RWPE2 (cell line): ENCODE measurements at regions not wholly inside any gene's neighbourhood (a gene's known extent, or its start where the extent isn't known, plus 50 kb on each side); places are given as distances from the start of the nearest gene placed in this dataset.
"Not testable (repeated sequence)": the region's sequence is repeated elsewhere in the genome, so short reads cannot be mapped to it uniquely, and the experiment has no call there.

ENCODE experiments used
- ATAC-seq: fragments of 200-7000 bp; cut with Tn5 transposase; 3 replicates; pipeline ENCODE4 v1.9.1; 2021; ENCODE audit warnings: low read depth
- DNase-seq: peaks from one replicate; pipeline ENCODE4 v3.0.0-alpha.2; 2020; ENCODE audit warnings: low spot score
- H3K27ac ChIP-seq: fragments of 450-650 bp; 2 replicates; pipeline ENCODE4 v1.5.1; 2017; ENCODE audit warnings: mild to moderate bottlenecking; ENCODE audit not compliant: poor library complexity, severe bottlenecking
- H3K27me3 ChIP-seq: fragments of 250-450 bp; sonication (Bioruptor Pico); 2 replicates; pipeline ENCODE4 v1.5.1; 2021; ENCODE audit warnings: mild to moderate bottlenecking, moderate library complexity; ENCODE audit not compliant: insufficient read depth, poor library complexity, severe bottlenecking
- H3K36me3 ChIP-seq: fragments of 250-450 bp; sonication (Bioruptor Pico); 2 replicates; pipeline ENCODE4 v1.5.1; 2020; ENCODE audit warnings: low read depth, mild to moderate bottlenecking, moderate library complexity
- H3K4me1 ChIP-seq: fragments of 250-450 bp; sonication (Bioruptor Pico); 2 replicates; pipeline ENCODE4 v1.5.1; 2021; ENCODE audit warnings: mild to moderate bottlenecking, moderate library complexity; ENCODE audit not compliant: insufficient read depth, poor library complexity, severe bottlenecking
- H3K4me3 ChIP-seq: fragments of 250-450 bp; sonication (Bioruptor Pico); 2 replicates; pipeline ENCODE4 v1.5.1; 2021; ENCODE audit warnings: mild to moderate bottlenecking, moderate library complexity; ENCODE audit not compliant: severe bottlenecking
- H3K9me3 ChIP-seq: fragments of 250-450 bp; sonication (Bioruptor Pico); 2 replicates; pipeline ENCODE4 v1.5.1; 2021; ENCODE audit warnings: mild to moderate bottlenecking, moderate library complexity; ENCODE audit not compliant: severe bottlenecking
- CTCF ChIP-seq: fragments of 450-650 bp; IDR thresholded peaks from one replicate; pipeline ENCODE4 v1.5.1; 2017; ENCODE audit warnings: mild to moderate bottlenecking, moderate library complexity; ENCODE audit not compliant: poor library complexity, severe bottlenecking

DNA sequence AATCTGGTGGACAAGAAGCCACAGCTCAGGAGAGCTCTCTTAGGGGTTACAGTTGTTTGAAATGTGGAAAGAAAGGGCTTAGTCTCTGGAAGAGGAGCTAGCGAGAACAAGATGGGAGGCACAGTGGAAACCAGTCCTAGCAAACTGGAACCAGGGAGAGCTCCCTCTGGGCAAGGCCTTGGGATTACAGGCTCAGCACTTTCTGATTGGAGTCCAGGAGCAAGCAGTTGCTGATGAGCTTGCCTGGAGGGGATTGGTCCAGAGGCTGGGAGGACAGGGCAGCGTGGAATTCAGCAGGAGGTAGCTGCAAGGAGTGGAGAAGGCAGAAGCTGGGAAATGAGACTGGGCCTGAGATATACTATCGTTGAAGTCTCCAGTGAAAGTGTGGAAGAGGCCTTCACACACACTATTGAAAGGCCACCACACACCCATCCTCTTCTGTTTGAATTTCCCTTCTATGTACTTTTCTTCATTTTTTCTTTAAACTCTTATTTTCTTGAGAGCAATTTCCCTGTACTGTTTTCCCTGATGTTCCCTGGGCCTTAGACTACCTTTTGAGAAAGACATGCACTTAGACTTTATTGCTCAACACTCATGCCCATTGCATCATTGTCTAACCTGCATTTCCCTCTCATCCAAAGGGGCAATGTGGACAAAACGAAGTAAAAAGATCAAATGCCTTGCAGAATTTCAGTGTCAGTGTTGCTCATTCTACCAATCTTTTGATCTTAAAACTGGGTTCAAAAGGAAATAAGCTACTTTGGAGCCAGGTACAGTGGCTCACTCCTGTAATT lies 57.8 kb upstream of the LANCL2 start:
- no peaks in the 10 kb centered on the region for H3K4me1 ChIP-seq
- TF ChIP-seq CTCF, result no peak
- no peaks in the 10 kb centered on the region for H3K9me3 ChIP-seq
- H3K27me3 ChIP-seq, result peaks cover 5% of the 10 kb centered on the region
- ATAC-seq (no peak), DNase-seq (no peak)
- H3K36me3 ChIP-seq, result no peaks in the 10 kb centered on the region
- H3K4me3 ChIP-seq, result no peak overlapping the region
- peak overlapping the region; percentile 40 for H3K27ac ChIP-seq

DNA sequence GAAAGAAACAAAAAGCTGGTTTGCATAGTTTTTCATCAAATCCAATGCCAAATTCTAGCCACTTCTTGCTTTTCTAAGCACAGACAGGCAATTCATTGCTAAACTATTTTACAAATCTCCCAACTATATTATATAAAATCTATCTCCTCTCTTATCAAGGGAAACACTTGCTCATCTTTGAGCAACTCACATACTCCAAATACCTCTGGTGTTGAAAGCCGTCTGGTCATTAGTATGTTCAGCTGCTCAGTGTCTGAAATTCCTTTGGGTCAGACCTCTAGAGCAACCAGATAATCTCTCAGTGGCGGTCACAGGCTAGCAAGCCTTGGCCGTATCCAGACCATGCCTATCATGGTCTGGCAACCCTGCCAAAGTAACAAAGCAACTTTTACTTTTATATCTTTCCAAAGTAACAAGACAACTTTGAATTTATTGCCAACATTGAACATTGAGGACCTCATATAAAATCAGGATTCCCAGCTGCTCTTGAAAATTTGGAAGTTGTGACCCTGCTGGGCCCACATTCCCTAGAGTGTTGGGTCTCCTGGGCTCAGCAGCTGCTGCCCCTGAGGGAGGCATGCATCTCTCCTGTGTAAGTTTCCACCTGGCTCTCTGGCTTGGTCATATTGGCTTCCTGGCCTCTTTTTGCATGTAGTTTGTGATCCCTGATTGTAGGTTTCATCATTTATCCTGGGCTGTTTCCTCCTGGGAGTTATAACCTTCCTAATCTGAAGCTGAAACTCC lies 56.8 kb upstream of the LANCL2 start:
- Histone ChIP-seq H3K36me3 (no peaks in the 10 kb centered on the region), H3K4me3 (no peak overlapping the region), H3K27me3 (peaks cover under 1% of the 10 kb centered on the region), H3K4me1 (no peaks in the 10 kb centered on the region), H3K27ac (peak overlapping the region; percentile 40), H3K9me3 (no peaks in the 10 kb centered on the region)
- TF ChIP-seq CTCF, result no peak
- DNase-seq, result no peak
- peak; percentile 51 for ATAC-seq

- H3K27ac ChIP-seq, result no peak overlapping the region
- no peak for ATAC-seq
These were observed 55.8 kb upstream of the LANCL2 start for GRCh38 chr7:55309040-55309991.

DNA sequence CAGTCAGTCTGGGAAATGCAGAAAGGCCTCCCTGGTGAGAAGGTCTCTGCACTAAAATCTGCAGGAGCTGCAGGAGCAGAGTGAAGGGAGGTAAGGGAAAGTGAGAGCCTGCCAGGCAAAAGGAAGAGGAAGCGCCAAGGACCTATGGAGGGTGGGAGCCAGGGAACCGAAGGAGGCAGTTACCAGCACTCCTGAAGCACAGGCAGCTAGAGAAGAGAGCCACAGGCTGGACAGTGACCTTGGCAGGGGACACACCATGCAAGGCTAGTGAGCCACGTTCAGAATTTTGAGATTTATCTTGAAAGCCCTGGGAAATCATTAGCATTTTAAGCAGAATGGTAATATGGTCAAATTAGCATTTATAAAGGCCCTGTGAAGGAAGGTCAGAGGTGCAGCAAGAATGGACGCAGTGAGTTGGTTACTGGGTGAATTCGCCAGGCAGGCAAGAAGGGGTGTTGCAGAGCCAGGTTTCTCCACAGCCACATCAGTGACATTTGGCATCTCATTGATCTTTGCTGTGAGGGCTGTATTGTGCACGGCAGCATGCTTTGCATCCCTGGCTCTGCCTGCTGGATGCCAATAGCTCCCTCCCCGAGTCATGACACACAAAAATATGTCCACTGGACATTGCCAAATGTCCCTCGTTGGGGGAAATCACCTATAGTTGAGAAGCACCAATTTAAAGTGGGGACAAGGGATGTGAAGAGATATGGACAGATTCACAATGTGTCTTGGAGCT lies 54.7 kb upstream of the LANCL2 start:
- ATAC-seq (no peak), DNase-seq (no peak)
- Histone ChIP-seq H3K27ac (no peak overlapping the region), H3K4me1 (no peaks in the 10 kb centered on the region), H3K27me3 (no peaks in the 10 kb centered on the region), H3K36me3 (no peaks in the 10 kb centered on the region), H3K9me3 (no peaks in the 10 kb centered on the region), H3K4me3 (no peak overlapping the region)
- TF ChIP-seq CTCF, result no peak

More at GRCh38 chr7:55309040-55309991, 55.8 kb upstream of the LANCL2 start:
- Histone ChIP-seq H3K4me3 (no peak overlapping the region), H3K4me1 (no peaks in the 10 kb centered on the region), H3K27me3 (no peaks in the 10 kb centered on the region), H3K36me3 (no peaks in the 10 kb centered on the region), H3K9me3 (no peaks in the 10 kb centered on the region)
- no peak for TF ChIP-seq CTCF
- DNase-seq, result no peak

DNA sequence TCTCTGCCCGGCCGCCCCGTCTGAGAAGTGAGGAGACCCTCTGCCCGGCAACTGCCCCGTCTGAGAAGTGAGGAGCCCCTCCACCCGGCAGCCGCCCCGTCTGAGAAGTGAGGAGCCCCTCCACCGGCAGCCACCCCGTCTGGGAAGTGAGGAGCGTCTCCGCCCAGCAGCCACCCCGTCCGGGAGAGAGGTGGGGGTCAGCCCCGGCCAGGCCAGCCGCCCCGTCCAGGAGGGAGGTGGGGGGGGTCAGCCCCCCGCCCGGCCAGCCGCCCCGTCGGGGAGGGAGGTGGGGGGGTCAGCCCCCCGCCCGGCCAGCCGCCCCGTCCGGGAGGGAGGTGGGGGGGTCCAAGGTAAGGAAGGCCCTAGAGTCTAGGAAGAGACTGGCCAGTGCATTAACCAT lies 53.2 kb upstream of the LANCL2 start:
- ATAC-seq, H3K36me3 ChIP-seq, H3K4me1 ChIP-seq, H3K9me3 ChIP-seq, H3K27me3 ChIP-seq, H3K27ac ChIP-seq, DNase-seq, H3K4me3 ChIP-seq: not testable (repeated sequence)

- not testable (repeated sequence) for H3K4me3 ChIP-seq, H3K4me1 ChIP-seq, DNase-seq, H3K36me3 ChIP-seq, ATAC-seq, H3K9me3 ChIP-seq, H3K27me3 ChIP-seq, H3K27ac ChIP-seq
These were observed 51.5 kb upstream of the LANCL2 start for GRCh38 chr7:55313671-55314070.
